Uterus (tissue), 2 donors: ENCODE measurements at regions not wholly inside any gene's neighbourhood (a gene's known extent, or its start where the extent isn't known, plus 50 kb on each side); places are given as distances from the start of the nearest gene placed in this dataset.

Experiments
- POLR2A ChIP-seq, 2 donors: fragments of 450-650 bp; IDR thresholded peaks; one replicate each; pipeline ENCODE4 v1.6.1; 2016; ENCODE audit warnings: antibody characterized with exemption in 2 of 2, mild to moderate bottlenecking in 1 of 2, moderate library complexity in 1 of 2
- TF ChIP-seq, protein P1 (sequence below), 4 experiments: fragments of 200-600 bp in 2 of 4; fragments of 450-650 bp in 2 of 4; sonication (generic) in 2 of 4; IDR thresholded peaks; one replicate each; pipeline ENCODE4 v1.5.1; 2016 to 2019; ENCODE audit warnings: antibody characterized with exemption in 4 of 4, mild to moderate bottlenecking in 2 of 4, moderate library complexity in 1 of 4

DNA sequence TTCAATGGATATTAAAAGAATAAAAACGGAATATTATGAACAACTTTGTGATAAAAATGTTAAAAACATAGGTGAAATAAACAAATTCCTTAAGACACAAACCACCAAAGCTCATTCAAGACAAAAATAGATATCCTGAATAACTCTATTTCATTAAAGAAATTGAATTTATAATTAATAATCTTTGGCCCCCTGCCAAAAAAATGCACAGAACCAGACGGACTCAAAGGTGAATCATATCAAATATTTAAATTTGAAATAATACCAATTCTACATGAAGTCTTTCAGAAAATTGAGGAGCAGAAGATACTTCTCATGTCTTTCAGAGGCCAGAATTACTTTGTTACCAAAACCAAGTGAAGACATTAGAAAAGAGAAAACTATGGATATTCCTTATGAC is 128.3 kb upstream of the KLHL29 start:
- TF ChIP-seq, protein P1, sequence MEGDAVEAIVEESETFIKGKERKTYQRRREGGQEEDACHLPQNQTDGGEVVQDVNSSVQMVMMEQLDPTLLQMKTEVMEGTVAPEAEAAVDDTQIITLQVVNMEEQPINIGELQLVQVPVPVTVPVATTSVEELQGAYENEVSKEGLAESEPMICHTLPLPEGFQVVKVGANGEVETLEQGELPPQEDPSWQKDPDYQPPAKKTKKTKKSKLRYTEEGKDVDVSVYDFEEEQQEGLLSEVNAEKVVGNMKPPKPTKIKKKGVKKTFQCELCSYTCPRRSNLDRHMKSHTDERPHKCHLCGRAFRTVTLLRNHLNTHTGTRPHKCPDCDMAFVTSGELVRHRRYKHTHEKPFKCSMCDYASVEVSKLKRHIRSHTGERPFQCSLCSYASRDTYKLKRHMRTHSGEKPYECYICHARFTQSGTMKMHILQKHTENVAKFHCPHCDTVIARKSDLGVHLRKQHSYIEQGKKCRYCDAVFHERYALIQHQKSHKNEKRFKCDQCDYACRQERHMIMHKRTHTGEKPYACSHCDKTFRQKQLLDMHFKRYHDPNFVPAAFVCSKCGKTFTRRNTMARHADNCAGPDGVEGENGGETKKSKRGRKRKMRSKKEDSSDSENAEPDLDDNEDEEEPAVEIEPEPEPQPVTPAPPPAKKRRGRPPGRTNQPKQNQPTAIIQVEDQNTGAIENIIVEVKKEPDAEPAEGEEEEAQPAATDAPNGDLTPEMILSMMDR (IDR thresholded peaks at IDR 0.05) = no peak
- no peak for TF ChIP-seq POLR2A (IDR thresholded peaks at IDR 0.05)
